A673 (cell line): ENCODE measurements at regions not wholly inside any gene's neighbourhood (a gene's known extent, or its start where the extent isn't known, plus 50 kb on each side); places are given as distances from the start of the nearest gene placed in this dataset.

Source experiments
- BruUV-seq: library from RNA; stranded (reverse); fragments of 400-500 nt; replicated peaks from 2 replicates; lab custom pipeline; 2021; lab: Mats Ljungman, UMichigan
- CTCF ChIA-PET: fragments of 300-600 bp; sonication (Branson Sonifier 250); formaldehyde crosslinking; loops from one replicate; lab custom pipeline; 2022; ENCODE audit warnings: antibody characterized with exemption; lab: Charles Lee
- POLR2A ChIA-PET: fragments of 300-600 bp; sonication (Branson Sonifier 250); formaldehyde crosslinking; loops from one replicate; lab custom pipeline; 2022; ENCODE audit warnings: antibody characterized with exemption; ENCODE audit not compliant: low non-redundant PET; lab: Charles Lee
- DNase-seq: peaks from one replicate; pipeline ENCODE4 v3.0.0-alpha.2; 2015; ENCODE audit warnings: low spot score
- H3K27ac ChIP-seq: fragments of 200-600 bp; sonication (generic); 2 replicates; pipeline ENCODE4 v1.5.1; 2016; ENCODE audit warnings: mixed run types, low read depth, mild to moderate bottlenecking, mixed read lengths, antibody characterized with exemption, low read length; ENCODE audit not compliant: poor library complexity, severe bottlenecking
- H3K27me3 ChIP-seq: fragments of 200-600 bp; sonication (generic); replicated peaks from 2 replicates; pipeline ENCODE4 v1.6.1; 2017; ENCODE audit warnings: mixed run types, low read depth, mild to moderate bottlenecking, mixed read lengths, antibody characterized with exemption, low read length; ENCODE audit not compliant: insufficient read depth, poor library complexity
- H3K36me3 ChIP-seq: fragments of 200-600 bp; sonication (generic); 2 replicates; pipeline ENCODE4 v1.6.1; 2016; ENCODE audit warnings: mixed run types, mild to moderate bottlenecking, mixed read lengths, antibody characterized with exemption, low read length; ENCODE audit not compliant: insufficient read depth, poor library complexity, severe bottlenecking
- H3K4me1 ChIP-seq: fragments of 200-600 bp; sonication (generic); 2 replicates; pipeline ENCODE4 v1.6.1; 2017; ENCODE audit warnings: mixed run types, mild to moderate bottlenecking, mixed read lengths, antibody characterized with exemption, low read length; ENCODE audit not compliant: insufficient read depth, poor library complexity, severe bottlenecking
- H3K4me3 ChIP-seq: fragments of 200-600 bp; sonication (generic); 2 replicates; pipeline ENCODE4 v1.5.1; 2016; ENCODE audit warnings: low read depth, mixed run types, mild to moderate bottlenecking, mixed read lengths, low read length; ENCODE audit not compliant: poor library complexity, severe bottlenecking
- H3K9me3 ChIP-seq: fragments of 200-600 bp; sonication (generic); 2 replicates; pipeline ENCODE4 v1.6.1; 2016; ENCODE audit warnings: mixed run types, low read depth, mild to moderate bottlenecking, mixed read lengths, antibody characterized with exemption, low read length; ENCODE audit not compliant: poor library complexity, severe bottlenecking
- EZH2 ChIP-seq: fragments of 200-600 bp; sonication (generic); IDR thresholded peaks from 2 replicates; pipeline ENCODE4 v1.6.1; 2017; ENCODE audit warnings: borderline replicate concordance, low read depth, mild to moderate bottlenecking, mixed read lengths, antibody characterized with exemption, low read length; ENCODE audit not compliant: poor library complexity, severe bottlenecking
- intact Hi-C: fragments of 100-400 bp; cut with micrococcal nuclease; formaldehyde crosslinking; loops from one replicate; pipeline ENCODE4 v1.10.0; 2022; ENCODE audit not compliant: unreplicated experiment
- TF ChIP-seq, protein P1 (sequence below): fragments of 300-800, 200-600 bp; sonication (generic); conservative IDR thresholded peaks from 2 replicates; pipeline ENCODE4 v1.5.1; 2017; ENCODE audit warnings: low read depth, mild to moderate bottlenecking, antibody characterized with exemption, low read length, moderate library complexity, mixed read lengths

DNA sequence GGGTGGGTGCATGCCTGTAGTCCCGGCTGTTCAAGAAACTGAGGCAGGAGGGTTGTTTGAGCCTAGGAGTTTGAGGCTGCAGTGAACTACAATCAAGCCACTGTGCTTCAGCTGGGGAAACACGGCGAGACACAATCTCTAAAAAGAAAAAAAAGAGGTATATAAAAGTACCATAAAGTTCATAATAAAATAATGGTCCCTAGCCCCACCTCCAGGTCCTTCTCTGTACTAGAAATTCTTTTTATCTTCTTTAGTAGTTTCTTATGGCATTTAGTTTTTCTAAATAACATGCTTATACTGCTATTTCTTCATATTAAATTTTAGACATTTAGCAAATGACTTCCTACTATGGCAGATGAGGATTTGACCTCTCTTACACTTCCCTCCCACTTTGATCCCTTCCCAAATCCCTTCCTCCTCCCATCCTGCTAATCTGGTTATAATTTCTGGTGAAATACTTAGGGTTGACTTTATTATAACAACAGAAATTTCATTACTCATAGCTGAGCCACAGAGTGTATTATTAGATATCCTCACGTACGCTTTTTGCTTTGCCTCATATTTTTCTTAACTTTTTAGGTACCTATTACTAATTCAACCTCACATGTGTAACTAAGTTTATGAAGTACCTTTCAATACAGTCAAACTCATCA is 94.7 kb downstream of the SLC41A2 start:
- no peaks in the 10 kb centered on the region for H3K4me1 ChIP-seq
- POLR2A ChIA-PET: no interaction called here
- H3K27ac ChIP-seq: no peak overlapping the region
- intact Hi-C loops: loop anchor here (10.0 kb wide), 1 partner anchor 409 kb away; the partner anchor contains the start of gene CHST11
- no peak for TF ChIP-seq EZH2
- TF ChIP-seq, protein P1, sequence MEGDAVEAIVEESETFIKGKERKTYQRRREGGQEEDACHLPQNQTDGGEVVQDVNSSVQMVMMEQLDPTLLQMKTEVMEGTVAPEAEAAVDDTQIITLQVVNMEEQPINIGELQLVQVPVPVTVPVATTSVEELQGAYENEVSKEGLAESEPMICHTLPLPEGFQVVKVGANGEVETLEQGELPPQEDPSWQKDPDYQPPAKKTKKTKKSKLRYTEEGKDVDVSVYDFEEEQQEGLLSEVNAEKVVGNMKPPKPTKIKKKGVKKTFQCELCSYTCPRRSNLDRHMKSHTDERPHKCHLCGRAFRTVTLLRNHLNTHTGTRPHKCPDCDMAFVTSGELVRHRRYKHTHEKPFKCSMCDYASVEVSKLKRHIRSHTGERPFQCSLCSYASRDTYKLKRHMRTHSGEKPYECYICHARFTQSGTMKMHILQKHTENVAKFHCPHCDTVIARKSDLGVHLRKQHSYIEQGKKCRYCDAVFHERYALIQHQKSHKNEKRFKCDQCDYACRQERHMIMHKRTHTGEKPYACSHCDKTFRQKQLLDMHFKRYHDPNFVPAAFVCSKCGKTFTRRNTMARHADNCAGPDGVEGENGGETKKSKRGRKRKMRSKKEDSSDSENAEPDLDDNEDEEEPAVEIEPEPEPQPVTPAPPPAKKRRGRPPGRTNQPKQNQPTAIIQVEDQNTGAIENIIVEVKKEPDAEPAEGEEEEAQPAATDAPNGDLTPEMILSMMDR: no peak
- BruUV-seq: no TSS peak
- DNase-seq: no peak
- H3K9me3 ChIP-seq: no peaks in the 10 kb centered on the region
- H3K36me3 ChIP-seq: no peaks in the 10 kb centered on the region
- no peak overlapping the region for H3K4me3 ChIP-seq
- H3K27me3 ChIP-seq: no peaks in the 10 kb centered on the region
- CTCF ChIA-PET: no interaction called here

DNA sequence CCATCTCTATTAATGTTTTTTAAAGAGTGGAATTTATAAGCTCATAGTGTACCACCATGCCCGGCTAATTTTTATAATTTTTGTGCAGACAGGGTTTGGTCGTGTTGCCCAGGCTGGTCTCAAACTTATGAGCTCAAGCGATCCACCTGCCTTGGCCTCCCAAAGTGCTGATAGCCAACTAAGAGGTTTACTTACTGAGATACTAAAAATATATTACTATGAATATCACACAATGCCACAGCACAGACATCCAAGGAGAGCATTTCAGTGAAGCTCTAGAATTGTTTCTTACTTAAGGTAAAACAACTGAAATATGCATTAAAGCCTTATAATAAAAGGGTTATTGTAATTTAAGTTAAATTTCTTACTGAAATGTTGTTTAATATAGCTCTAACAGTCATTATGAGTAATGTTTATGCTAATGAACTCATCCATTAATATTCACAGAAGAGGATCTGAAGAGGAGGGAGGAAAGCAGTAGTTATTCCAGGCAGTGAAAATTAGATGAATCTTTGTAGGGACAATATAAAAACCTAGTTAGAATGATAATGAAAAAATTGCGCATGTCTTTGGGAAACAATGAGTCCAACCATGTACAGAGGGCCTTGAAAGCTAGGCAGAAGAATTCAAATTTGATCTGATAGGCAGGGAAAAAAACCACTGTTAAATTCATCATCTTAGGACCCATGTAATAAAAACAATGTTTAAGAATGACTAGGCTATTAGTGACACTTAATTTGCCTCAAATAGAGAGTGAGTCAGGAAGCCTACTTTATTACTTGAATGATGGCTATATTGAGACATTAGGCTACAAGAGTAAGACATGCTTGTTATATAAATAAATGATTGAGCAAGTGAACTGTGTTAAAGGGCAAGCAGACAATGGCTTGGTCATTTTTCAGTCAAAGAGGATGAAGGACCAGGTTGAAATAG is 99.2 kb downstream of the SLC41A2 start:
- CTCF ChIA-PET: no interaction called here
- Histone ChIP-seq H3K4me1 (no peaks in the 10 kb centered on the region), H3K27ac (no peak overlapping the region), H3K9me3 (no peaks in the 10 kb centered on the region), H3K36me3 (no peaks in the 10 kb centered on the region), H3K27me3 (no peaks in the 10 kb centered on the region), H3K4me3 (no peak overlapping the region)
- TF ChIP-seq, protein P1: no peak
- TF ChIP-seq EZH2: no peak
- no TSS peak for BruUV-seq
- intact Hi-C loops: no loop called here
- no peak for DNase-seq
- POLR2A ChIA-PET: no interaction called here

DNA sequence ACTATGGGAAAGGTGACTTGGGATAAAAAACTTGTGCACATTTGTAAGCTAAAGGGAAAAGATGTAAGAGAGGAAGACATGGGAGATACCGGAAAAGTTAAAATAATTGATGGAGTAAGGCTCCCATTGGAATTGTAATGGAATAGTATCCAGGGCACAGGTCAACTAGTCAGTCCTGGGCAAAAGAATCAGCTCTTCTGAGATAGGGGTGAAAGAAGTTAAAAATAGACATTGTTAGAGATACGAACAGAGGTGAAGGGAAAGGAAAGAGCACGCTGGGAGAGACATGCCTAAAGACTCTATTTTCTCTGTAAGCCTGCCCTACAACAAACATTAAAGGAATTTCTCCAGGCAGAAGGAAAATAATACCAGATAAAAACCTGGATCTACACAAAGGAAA is 101.6 kb downstream of the SLC41A2 start:
- no peak overlapping the region for H3K27ac ChIP-seq
- H3K4me1 ChIP-seq: no peaks in the 10 kb centered on the region
- peaks cover 6% of the 10 kb centered on the region for H3K27me3 ChIP-seq
- no peak for DNase-seq
- no peak overlapping the region for H3K4me3 ChIP-seq
- TF ChIP-seq, protein P1: no peak
- TF ChIP-seq EZH2: no peak
- H3K9me3 ChIP-seq: no peaks in the 10 kb centered on the region
- H3K36me3 ChIP-seq: no peaks in the 10 kb centered on the region
- ChIA-PET CTCF (no interaction called here), POLR2A (no interaction called here)
- intact Hi-C loops: no loop called here
- BruUV-seq: no TSS peak
